NCI-H460 (cell line): ENCODE measurements at regions not wholly inside any gene's neighbourhood (a gene's known extent, or its start where the extent isn't known, plus 50 kb on each side); places are given as distances from the start of the nearest gene placed in this dataset.

Source experiments
- DNase-seq: peaks from one replicate; pipeline ENCODE4 v3.0.0-alpha.2; 2016; ENCODE audit warnings: low read depth; ENCODE audit errors: extremely low read depth

GRCh38 chr15:60093273-60094067 lies 89.4 kb downstream of the FOXB1 start:
- no peak for DNase-seq

- DNase-seq = no peak
These were observed 91.6 kb downstream of the FOXB1 start for GRCh38 chr15:60095711-60096110.

GRCh38 chr15:60096157-60096556 lies 92.0 kb downstream of the FOXB1 start:
- no peak for DNase-seq

- no peak for DNase-seq
These were observed 97.3 kb downstream of the FOXB1 start for GRCh38 chr15:60101416-60101815.

- DNase-seq = no peak
These were observed 98.6 kb downstream of the FOXB1 start for GRCh38 chr15:60102748-60103147.

- no peak for DNase-seq
These were observed 106.8 kb downstream of the FOXB1 start for GRCh38 chr15:60110909-60111308.

- peak; percentile 44 for DNase-seq
These were observed 111.7 kb downstream of the FOXB1 start for GRCh38 chr15:60115579-60116380.

- no peak for DNase-seq
These were observed 112.5 kb downstream of the FOXB1 start for GRCh38 chr15:60116456-60117089.

- DNase-seq = no peak
These were observed 114.0 kb downstream of the FOXB1 start for GRCh38 chr15:60118146-60118545.

- no peak for DNase-seq
These were observed 114.5 kb downstream of the FOXB1 start for GRCh38 chr15:60118626-60119025.

- no peak for DNase-seq
These were observed 115.0 kb downstream of the FOXB1 start for GRCh38 chr15:60119101-60119500.

GRCh38 chr15:60120100-60120499 lies 116.0 kb downstream of the FOXB1 start:
- DNase-seq = no peak

GRCh38 chr15:60121845-60122244 lies 117.7 kb downstream of the FOXB1 start:
- DNase-seq = no peak

- DNase-seq = no peak
These were observed 118.6 kb downstream of the FOXB1 start for GRCh38 chr15:60122691-60123090.

- DNase-seq = no peak
These were observed 120.5 kb downstream of the FOXB1 start for GRCh38 chr15:60124460-60125070.

GRCh38 chr15:60125334-60125733 lies 121.2 kb downstream of the FOXB1 start:
- no peak for DNase-seq

- no peak for DNase-seq
These were observed 122.1 kb downstream of the FOXB1 start for GRCh38 chr15:60126200-60126599.

- DNase-seq = no peak
These were observed 122.5 kb downstream of the FOXB1 start for GRCh38 chr15:60126661-60127060.

GRCh38 chr15:60128000-60128376 lies 123.9 kb downstream of the FOXB1 start:
- DNase-seq = no peak

GRCh38 chr15:60128710-60129109 lies 124.6 kb downstream of the FOXB1 start:
- no peak for DNase-seq

- DNase-seq = no peak
These were observed 126.3 kb downstream of the FOXB1 start for GRCh38 chr15:60130398-60130797.
